GM18517 (cell line): ENCODE measurements at regions not wholly inside any gene's neighbourhood (a gene's known extent, or its start where the extent isn't known, plus 50 kb on each side); places are given as distances from the start of the nearest gene placed in this dataset.

Source experiments
- ATAC-seq: cut with Tn5 transposase; IDR thresholded peaks from one replicate; pipeline ENCODE4 v1.9.1; 2021; ENCODE audit warnings: mild to moderate bottlenecking, moderate library complexity; ENCODE audit not compliant: unreplicated experiment

- ATAC-seq: no peak
These were observed 209.7 kb downstream of the SNX19 start for GRCh38 chr11:130706572-130706971.

- ATAC-seq: no peak
These were observed 209.1 kb downstream of the SNX19 start for GRCh38 chr11:130707217-130707616.

GRCh38 chr11:130709531-130709930, 206.7 kb downstream of the SNX19 start:
- ATAC-seq: no peak

- no peak for ATAC-seq
These were observed 206.3 kb downstream of the SNX19 start for GRCh38 chr11:130710021-130710420.

GRCh38 chr11:130710497-130711012, 205.7 kb downstream of the SNX19 start:
- no peak for ATAC-seq

- no peak for ATAC-seq
These were observed 205.1 kb downstream of the SNX19 start for GRCh38 chr11:130711193-130711592.

GRCh38 chr11:130712480-130712879, 203.8 kb downstream of the SNX19 start:
- no peak for ATAC-seq

GRCh38 chr11:130715085-130715876, 201.0 kb downstream of the SNX19 start:
- ATAC-seq: no peak

GRCh38 chr11:130715877-130716220, 200.4 kb downstream of the SNX19 start:
- ATAC-seq: no peak

GRCh38 chr11:130718120-130718519, 198.2 kb downstream of the SNX19 start:
- ATAC-seq: no peak

GRCh38 chr11:130719220-130719915, 196.9 kb downstream of the SNX19 start:
- no peak for ATAC-seq

GRCh38 chr11:130720232-130721022, 195.9 kb downstream of the SNX19 start:
- ATAC-seq: no peak

GRCh38 chr11:130721023-130721681, 195.1 kb downstream of the SNX19 start:
- no peak for ATAC-seq

GRCh38 chr11:130721736-130722135, 194.5 kb downstream of the SNX19 start:
- ATAC-seq: no peak

GRCh38 chr11:130722401-130722800, 193.9 kb downstream of the SNX19 start:
- no peak for ATAC-seq

- ATAC-seq: no peak
These were observed 190.7 kb downstream of the SNX19 start for GRCh38 chr11:130725421-130726233.

- ATAC-seq: no peak
These were observed 189.8 kb downstream of the SNX19 start for GRCh38 chr11:130726234-130727037.

- no peak for ATAC-seq
These were observed 188.8 kb downstream of the SNX19 start for GRCh38 chr11:130727157-130728119.
